ENCODE measurements at regions not wholly inside any gene's neighbourhood (a gene's known extent, or its start where the extent isn't known, plus 50 kb on each side); places are given as distances from the start of the nearest gene placed in this dataset.

DNA sequence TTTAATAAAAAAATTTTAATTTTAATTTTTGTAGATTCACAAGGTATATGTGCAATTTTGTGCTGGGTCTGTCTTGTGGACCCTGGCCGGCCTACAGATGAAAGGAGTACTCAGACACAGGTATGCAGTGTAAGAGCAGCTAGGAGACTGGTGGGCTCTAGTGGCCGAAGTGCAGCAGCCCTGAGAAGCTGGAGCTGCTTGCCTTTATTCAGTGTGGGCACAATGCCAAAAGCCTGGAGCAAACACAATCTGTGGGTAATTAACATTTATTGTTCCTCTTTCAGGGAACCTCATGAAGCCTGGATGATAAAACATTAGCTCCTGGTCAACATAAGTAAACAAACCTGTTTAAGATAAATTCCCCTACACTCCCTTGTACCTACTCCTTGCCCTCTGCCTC lies 135.7 kb upstream of the SEL1L start:
- no peak for DNase-seq (ENCODE audit: low spot score)

DNA sequence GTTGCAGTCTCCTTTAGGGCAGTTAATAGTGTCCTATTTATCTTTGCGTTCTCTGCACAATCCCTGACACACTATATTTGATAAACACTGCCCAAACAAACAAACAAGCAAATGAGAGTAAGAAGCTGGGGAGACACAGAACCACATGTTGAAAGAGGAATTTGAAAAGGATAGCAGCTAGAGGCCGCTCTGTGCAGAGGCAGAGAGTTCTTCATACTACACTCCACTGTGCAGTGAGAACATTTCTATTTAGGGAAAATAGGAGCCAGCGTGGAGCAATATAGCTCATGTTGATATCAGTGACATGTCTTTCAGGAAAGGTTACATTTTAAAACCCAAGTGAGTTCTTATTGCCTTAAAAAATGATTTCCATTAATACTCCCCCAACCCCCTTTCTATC lies 140.3 kb upstream of the SEL1L start:
- no peak for DNase-seq (ENCODE audit: low spot score)

DNA sequence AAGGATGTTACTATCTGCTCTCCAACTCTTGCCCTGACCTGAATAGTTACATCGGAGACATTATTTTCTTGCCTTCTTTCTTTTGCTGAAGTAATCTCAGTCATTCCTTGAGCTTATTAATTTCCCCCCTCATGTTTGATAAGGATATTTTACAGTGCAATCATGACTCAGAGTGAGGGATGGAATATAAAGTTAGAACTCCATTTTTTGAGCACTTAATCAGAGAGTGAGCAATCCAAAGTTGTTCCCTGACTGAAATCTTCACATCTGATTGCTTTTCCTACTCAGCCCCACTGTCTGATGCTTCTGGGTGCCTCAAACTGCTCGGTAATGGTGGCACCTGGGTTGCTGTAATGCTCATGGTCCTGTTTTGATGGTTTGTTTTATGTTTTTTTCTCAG lies 142.7 kb upstream of the SEL1L start:
- DNase-seq (ENCODE audit: low spot score), result no peak

DNA sequence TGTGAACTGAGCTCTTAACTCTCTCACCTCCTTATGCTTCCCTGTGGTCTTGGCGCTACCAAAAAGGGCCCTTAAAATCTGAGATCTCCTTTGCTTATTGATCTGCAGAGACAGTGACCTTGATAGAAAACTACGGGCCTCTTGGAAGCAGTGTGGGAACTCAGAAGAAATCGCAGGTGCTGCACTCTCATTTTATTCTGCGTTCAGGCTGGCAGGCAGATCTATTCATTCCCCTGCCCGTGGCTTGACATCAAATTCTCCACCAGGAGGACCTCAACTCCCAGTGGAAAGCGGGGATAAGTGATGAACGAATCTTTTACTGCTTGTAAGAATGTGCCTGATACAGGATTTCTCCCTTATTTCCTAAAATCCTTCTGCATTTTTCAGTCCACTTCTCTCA lies 143.2 kb upstream of the SEL1L start:
- no peak for DNase-seq (ENCODE audit: low spot score)

DNA sequence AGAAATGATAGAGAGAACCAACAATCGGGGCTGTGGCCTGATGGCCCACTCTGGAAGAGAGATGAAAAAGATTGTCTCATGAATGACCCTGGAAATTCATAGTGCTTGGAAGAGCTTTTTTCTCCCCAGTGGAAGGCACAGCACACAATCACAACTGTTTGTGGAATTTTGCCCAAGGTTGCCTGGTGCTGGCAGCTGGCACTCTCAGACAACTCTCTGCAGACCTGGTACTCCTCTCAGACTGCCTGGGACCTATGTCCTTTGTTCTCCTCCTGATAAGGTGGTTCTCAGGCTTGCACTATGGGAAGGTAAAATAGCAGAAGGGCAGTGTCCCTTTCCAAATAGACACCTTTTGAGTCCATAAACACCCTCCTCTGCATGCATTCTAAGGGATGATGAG lies 144.1 kb upstream of the SEL1L start:
- no peak for DNase-seq (ENCODE audit: low spot score)

DNA sequence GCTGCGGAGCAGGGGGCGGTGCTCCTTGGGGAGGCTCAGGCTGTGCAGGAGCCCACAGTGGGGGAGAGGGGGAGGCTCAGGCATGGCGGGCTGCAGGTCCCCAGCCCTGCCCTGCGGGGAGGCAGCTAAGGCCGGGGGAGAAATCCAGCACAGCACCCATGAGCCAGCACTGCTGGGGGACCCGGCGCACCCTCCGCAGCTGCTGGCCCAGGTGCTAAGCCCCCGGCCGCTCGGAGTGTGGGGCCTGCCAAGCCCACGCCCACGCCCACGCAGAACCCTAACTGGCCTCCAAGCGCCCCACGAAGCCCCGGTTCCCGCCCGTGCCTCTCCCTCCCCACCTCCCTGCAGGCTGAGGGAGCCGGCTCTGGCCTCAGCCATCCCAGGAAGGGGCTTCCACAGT lies 145.6 kb upstream of the SEL1L start:
- no peak for DNase-seq (ENCODE audit: low spot score)

DNA sequence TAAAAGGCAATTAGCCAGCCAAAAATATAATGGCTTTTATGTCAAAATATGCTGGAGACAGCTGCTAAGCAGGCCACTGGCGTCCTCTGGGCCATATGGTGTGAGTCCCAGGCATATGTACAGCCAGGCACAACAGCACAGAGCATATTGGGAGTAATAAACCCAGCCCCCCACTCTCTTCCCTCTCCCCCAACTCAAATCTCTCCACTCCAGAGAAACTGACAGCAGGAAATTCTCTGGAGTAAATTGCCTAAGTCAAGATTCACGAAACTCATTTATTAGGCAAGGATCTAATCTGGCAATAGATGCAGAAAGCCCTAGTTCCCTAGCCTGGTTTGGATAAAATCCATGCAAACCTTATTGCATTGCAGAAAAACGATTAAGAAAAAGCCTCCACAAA lies 147.9 kb upstream of the SEL1L start:
- no peak for DNase-seq (ENCODE audit: low spot score)

DNA sequence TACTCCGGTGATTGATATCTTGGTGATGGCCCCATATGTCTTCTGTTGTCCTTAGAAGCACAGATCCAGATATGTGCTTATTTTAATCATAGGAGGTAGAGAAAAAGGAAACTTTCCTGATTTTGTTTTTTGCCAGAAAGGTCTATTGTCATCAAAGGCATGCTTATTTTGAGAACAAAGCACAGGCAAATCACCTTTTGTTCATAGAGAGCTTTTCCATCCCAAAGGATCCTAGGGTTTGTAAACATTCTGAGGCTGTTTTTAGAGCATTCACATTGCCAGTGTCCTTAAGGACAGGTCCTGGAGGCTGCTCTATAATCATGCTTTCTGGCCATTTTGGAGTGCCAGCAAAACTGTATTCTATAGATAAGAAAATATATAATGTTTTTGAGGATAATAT lies 148.5 kb upstream of the SEL1L start:
- DNase-seq (ENCODE audit: low spot score), result no peak

DNA sequence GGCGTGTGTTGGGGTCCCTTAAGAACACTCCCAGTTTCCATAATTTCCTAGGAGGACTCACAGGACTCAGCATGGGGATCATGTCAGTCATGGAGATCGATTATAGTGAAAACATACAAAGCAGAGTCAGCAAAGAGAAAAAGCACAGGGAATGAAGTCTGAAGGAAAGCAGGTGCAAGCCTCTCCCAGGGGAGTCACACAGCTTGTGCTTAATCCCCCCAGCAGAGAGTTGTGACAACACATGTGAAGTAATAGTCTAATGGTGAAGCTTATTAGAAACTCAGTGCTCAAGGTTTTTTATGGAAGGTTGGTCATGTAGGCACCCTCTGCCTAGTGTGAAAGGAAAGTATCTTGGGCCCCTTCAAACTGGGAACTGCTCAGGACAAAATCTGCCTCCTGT lies 149.0 kb upstream of the SEL1L start:
- DNase-seq (ENCODE audit: low spot score), result no peak

DNA sequence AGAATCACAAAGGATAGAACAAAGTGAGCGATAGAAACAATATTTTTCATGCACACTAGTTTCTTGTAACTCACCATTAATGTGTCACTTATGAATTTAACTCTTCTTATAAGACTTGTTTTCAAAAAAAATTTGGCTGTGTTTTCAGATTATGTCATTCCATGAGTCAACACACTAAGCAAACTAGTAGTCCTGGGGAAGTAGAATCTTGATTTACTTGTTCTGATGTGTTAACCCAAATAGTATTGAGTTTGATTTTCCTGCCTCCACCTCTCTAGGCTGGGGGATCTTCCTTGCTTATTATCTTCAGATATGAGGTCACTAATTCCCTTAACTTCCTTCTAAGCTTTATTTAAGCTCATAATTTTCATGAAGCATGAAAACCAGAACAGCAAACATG lies 151.0 kb upstream of the SEL1L start:
- no peak for DNase-seq (ENCODE audit: low spot score)

DNA sequence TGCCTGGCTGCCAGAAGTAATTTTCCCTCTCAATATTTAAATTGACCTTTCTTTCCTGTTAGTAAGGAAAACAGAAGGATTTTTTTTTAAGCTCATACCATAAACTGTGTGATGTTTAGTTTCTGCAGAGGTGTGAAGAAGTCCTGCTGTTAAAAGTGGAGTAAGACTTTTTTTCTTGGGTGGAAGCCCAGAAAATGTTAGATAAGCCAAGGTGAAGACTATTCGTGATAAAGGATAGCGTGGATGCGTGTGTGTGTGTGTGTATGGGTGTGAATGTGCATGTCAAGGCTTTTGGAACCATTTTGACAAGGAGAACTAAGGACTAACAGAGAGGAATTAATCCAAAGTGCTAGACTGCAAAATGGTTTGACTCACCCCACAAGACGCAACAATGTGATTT lies 152.9 kb upstream of the SEL1L start:
- no peak for DNase-seq (ENCODE audit: low spot score)

DNA sequence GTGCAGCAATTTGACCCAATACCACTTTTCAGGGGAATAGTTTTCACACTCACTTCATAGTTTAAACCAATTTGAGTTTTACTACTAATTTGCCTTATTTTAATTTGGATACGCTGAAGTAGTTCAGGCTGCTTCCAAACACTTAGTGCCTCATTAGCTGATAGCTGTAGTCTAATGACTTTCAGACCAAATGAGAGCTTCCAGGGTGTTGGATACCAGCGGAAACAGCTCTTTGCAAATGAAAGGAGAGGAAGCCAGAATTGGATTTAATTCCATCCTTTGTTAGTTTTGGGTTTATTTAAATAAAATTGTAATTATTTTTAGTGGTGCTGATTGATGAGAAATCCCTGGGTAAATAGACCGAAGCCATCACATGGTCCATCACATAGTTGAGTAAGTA lies 158.3 kb upstream of the SEL1L start:
- no peak for DNase-seq (ENCODE audit: low spot score)

DNA sequence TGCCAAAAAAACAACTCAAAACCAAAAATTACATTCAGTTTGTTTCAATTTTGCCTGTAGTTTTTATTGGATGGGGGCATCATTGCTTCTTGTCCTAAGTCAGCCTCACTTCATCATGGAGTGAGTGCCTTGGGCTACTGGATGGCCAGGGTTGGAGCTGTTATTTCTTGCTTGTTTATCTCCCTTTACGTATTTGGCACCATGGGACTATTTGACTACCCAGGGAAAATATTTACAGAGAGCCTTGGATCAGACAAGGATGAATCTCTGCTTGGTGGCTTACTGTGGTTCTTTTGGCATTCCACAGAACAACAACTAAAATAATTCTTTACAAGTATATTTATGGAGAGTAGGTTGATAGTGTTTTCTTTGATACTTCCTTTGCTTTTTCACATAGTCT lies 160.8 kb upstream of the SEL1L start:
- DNase-seq (ENCODE audit: low spot score), result no peak

DNA sequence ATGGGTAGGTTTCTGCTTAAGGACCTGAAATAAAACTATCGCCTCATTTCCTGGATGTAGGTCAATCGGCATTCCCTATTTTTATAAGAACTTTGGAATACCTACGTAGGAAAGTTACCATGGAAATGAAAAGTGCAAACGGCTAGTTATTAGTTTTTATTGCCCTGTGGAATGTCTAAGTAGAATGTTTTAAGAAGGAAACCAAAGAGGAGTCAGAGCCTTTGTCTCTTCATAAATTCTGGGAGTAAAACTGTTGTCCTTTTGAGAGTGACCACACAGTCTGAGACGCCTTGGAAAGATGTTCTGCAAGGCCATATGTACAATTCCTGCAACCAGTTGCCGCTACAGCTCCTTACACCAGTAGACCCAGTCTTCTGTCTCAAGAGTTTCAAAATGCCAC lies 176.0 kb upstream of the SEL1L start:
- no peak for DNase-seq (ENCODE audit: low spot score)

DNA sequence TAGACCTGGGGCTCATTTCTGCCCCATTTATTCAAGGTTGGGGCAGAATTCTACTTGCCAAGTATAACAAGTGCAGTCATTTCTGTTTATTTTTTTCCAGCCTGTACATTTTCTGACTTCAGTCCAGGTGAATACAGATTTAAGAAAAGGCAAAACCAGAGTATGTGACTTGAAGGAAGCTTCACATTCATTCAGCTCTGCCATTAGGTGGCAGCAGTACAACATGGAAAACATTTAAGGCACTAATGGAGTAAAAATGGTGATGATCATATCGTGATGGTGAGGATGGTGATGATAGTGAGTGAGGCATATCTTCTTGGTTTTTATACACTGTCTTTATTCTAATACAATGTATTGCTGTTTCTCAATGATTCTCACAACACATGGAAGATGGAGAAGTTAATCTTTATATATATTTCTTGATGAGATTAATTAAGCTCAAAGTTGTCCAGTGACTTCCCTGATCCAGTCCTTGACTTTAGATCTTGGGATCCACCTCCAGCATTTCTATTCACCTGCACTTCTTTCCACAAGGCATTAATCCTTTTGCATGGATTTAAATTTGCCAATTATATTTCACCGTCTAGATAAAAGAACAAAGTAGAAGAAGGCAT lies 176.7 kb upstream of the SEL1L start:
- DNase-seq (ENCODE audit: low spot score), result peak; percentile 3

DNA sequence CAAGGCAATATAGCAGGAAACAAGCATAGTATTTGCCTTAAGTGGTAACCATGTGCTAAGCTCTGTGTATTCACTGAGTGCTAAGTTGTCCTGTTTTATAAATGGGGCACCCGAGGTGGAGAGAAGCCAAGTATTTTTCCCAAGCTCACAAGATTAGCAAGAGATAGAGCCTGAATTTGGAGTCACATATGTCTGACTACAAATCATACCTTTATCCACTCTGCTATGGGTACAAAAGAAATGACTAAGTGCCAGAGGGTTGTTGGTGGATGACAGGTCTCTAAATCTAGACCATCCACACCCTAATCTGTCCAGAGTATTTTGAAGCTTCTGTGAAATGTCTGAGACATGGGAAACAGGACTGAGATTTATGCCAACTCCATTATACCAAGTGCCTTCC lies 182.1 kb upstream of the SEL1L start:
- DNase-seq (ENCODE audit: low spot score), result no peak

DNA sequence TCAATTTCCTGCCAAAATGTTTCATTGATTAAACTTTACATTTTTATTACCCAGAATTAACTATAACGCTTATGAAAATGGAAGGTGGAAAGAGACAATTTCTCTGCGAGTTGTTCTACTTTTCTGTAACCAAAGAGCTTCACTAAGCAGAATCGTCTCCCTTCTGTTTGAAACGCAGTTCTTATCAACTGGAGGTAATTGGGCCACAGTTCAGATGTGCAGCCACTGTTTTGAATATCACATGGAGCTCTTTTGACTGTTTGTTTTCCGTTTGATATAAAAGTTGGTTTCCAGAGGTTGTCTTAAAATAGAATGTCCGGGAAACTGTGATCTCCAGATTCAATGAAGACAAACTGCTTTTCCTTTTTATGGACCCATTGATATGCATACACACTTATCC lies 183.3 kb upstream of the SEL1L start:
- no peak for DNase-seq (ENCODE audit: low spot score)

DNA sequence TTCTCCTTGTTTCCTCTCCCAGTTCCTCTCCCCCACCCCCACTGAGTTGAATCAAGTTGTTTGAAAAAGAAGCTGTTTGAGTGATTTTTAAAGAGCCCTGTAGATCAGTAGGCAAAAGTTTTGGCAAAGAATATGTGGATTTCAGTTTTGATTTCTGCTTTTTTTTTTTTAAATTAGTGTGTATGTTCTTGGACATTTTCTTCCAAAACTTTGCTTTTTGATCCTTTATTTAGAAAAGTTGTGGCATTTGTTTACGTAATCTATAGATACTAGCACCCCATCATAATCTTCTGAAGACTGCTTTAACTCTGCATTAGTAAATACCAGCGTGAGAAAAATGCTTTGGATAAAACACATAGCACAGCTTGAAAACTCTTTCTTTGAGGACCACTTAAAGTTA lies 190.3 kb upstream of the SEL1L start:
- no peak for DNase-seq (ENCODE audit: low spot score)

DNA sequence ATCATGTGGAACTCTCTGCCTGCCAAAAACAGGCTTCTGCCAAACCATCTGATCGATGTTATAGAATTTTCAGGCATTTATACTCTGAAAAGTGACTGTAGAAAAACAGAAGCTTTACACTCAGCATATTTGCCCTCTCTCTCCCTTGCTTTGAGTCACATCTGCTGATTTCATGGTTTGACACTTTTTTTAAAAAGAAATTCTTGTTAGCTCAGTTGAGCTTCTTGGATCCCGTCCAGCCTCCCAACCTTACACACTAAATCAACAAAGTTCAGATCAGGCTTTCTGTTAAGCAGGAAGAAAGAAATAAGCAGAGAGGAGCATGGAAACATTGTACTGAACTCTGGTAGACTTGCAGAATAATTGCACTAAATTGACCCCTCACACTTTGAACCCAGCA lies 193.6 kb upstream of the SEL1L start:
- DNase-seq (ENCODE audit: low spot score), result no peak

DNA sequence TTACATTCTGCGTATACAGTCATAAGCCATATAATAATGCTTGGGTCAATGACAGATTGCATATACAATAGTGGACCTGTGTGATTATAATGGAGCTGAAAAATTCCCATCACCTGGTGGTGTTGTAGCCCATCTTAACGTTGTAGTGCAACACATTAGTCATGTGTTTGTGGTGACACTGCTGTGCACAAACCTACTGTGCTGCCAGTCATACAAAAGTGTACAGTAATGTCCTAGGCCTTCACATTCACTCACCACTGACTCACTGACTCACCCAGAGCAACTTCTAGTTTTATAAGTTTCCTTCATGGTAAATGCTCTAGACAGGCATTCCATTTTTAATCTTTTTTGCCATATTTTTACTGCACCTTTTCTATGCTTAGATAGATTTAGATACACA lies 194.8 kb upstream of the SEL1L start:
- DNase-seq (ENCODE audit: low spot score), result no peak

DNA sequence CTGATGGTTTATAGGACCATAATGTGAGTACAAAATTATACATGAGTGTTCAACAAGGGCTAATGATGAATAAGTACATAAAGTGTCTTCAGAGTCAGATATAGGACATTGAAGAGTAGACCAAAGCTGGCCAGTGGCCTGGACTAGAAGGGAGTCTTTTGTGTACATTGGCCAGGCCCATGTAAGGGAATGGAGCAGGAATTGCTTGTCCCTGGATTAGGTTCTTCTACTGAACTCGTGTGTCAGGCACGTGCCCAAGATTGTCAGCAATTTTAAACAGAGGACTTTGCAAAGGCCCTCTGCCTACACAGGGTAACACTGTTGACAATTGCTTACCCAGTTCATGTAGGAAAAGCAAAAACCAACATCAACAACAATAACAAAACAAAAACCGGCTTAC lies 196.0 kb upstream of the SEL1L start:
- no peak for DNase-seq (ENCODE audit: low spot score)

DNA sequence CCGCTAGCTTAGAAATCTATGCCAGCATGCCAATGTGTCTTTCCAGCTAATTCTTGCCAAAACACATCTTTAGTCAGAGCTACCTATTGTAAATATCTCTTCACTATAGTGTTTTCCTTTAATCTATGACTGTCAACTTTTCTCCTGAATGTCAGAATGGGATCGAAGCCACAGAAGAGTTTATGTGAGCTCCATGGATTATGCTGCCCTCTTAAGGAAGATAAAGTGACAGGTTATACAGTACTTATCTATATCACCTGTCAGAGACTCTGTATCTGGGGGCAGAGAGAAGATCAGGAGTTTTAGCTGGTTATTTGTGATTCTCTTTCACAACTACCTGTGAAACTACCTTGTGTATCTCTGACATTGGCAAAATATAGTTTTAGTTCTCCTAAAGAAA lies 204.3 kb upstream of the SEL1L start:
- no peak for DNase-seq (ENCODE audit: low spot score)

DNA sequence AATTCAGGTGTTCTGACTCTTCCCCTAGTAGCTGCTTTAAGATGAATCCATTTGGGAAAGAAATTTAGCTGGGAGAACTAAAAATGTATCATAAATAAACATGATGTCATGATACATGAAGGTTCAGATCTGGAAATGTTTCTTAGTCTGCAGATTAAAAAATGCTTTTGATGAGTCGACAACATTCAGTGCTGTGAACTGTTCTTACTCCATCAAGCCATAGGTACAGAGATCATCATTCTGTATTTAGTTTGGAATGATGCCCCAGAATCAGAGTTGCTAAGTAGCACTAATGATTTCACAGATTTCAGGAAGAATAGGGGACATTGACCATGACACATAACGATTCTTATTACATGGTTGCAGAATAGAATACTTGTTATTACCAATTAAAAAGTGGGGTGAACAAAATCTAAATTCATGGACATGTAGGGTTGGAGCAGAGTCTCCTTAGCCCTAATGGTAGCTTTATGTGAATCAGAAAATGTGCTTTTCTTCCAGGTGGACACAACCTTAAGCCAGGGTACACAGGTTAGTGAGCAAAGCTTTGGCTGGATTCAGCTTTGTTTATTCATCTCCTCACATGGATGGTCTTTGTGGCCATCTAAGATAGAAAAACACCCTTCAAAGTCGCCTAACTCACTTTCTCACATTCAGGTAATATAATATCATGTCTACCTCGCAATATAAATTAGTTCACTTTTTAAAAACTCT lies 205.4 kb upstream of the SEL1L start:
- no peak for DNase-seq (ENCODE audit: low spot score)

DNA sequence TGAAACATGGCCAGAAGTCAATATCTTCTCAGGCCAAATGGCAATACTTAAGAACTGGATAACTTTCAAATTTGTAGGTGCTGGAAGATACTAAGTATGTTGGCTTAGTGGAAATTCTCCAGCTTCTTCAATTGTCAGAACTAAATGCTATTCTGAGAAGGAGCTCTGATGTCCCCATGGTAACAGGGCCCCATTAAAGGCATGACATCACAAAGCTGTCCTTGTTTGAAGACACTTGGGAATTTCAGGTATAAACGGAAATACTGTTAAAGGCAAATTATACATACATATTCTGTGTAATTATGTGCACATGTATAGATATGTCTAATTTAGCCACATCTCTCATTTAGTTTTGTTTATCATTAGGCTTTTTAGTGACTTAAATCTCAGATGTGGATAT lies 210.0 kb upstream of the SEL1L start:
- no peak for DNase-seq (ENCODE audit: low spot score)

All from hematopoietic multipotent progenitor cell treated with erythropoietin and hydrocortisone succinate and interleukin-3 and kit ligand, for 15 days (in vitro differentiated cells).